IPS DF 6.9 (cell line): ENCODE measurements at regions not wholly inside any gene's neighbourhood (a gene's known extent, or its start where the extent isn't known, plus 50 kb on each side); places are given as distances from the start of the nearest gene placed in this dataset.

Experiments used
- DNase-seq: peaks from one replicate; pipeline ENCODE4 v3.0.0-alpha.2; 2013; ENCODE audit warnings: low read depth, low spot score
- H3K27ac ChIP-seq: one replicate; pipeline ENCODE4 v1.5.1; 2013; ENCODE audit warnings: low read length, control low read depth
- H3K27me3 ChIP-seq: 2 replicates; pipeline ENCODE4 v1.6.1; 2013; ENCODE audit warnings: mild to moderate bottlenecking, low read length; ENCODE audit not compliant: control insufficient read depth, insufficient read depth
- H3K36me3 ChIP-seq: 2 replicates; pipeline ENCODE4 v1.6.1; 2013; ENCODE audit warnings: low read length; ENCODE audit not compliant: control insufficient read depth, insufficient read depth
- H3K4me1 ChIP-seq: 2 replicates; pipeline ENCODE4 v1.6.1; 2013; ENCODE audit warnings: low read length; ENCODE audit not compliant: control insufficient read depth, insufficient read depth
- H3K4me3 ChIP-seq: 2 replicates; pipeline ENCODE4 v1.5.1; 2013; ENCODE audit warnings: mild to moderate bottlenecking, low read length
- H3K9me3 ChIP-seq: 2 replicates; pipeline ENCODE4 v1.6.1; 2013; ENCODE audit warnings: low read length, inconsistent platforms; ENCODE audit not compliant: control insufficient read depth, insufficient read depth
- WGBS: extraction: QIAGEN DNeasy Blood & Tissue Kit; methylation state at CpG from one replicate; pipeline ENCODE4 v1.1.7; 2013; ENCODE audit warnings: mixed read lengths, missing lambda C conversion rate; ENCODE audit not compliant: insufficient read length, insufficient coverage; 5-methylcytosine and 5-hydroxymethylcytosine counted together

DNA sequence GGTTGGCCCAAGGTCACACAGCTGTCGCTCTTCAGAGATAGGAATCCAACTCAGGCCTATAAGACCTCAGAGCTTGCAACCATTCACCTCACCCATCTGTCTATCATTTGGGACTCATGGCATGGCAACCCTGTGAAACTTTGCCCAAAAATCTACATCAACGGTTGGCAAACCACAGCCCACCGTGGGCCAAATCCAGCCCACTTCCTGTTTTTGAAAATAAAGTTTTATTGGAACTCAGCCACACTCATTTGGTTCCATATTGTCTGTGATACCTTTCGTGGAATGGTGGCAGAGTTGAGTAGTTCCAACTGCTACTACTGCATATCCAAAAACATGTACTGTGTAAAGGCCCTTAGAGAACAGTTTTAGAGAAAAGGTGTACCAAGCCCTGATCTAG is 307.8 kb downstream of the MN1 start:
- no CpG with 5 or more reads among the region's 4 CpGs for WGBS
- no peaks in the 10 kb centered on the region for H3K27me3 ChIP-seq
- H3K27ac ChIP-seq, result no peak overlapping the region
- no peaks in the 10 kb centered on the region for H3K4me1 ChIP-seq
- H3K9me3 ChIP-seq, result no peaks in the 10 kb centered on the region
- no peak for DNase-seq
- no peak overlapping the region for H3K4me3 ChIP-seq
- H3K36me3 ChIP-seq, result no peaks in the 10 kb centered on the region

DNA sequence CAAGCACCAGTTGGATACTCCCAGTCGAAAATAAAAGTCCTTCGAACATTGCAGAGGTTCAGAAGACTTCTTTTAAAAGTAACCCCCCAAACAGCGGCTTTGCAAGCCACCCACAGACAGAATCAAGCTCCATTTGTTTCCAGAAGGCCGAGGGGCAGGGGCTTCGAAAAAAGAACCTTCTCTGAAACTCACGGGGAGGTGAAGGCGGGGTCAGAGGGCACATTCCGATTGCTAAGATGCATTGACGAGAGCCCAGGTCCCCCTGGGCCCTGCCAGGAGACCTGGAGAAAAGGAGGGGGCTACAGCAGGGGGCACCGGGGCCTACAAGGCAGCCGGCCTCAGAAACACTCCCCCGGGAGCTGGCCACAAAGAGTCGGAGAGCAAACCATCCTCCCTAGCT is 306.8 kb downstream of the MN1 start:
- no peaks in the 10 kb centered on the region for H3K9me3 ChIP-seq
- no CpG with 5 or more reads among the region's 13 CpGs for WGBS
- no peak overlapping the region for H3K4me3 ChIP-seq
- no peaks in the 10 kb centered on the region for H3K36me3 ChIP-seq
- no peak overlapping the region for H3K27ac ChIP-seq
- H3K27me3 ChIP-seq, result no peaks in the 10 kb centered on the region
- no peak for DNase-seq
- H3K4me1 ChIP-seq, result no peaks in the 10 kb centered on the region

GRCh38 chr22:27495325-27495724 is 306.2 kb downstream of the MN1 start:
- WGBS, result no CpG with 5 or more reads among the region's 8 CpGs
- Histone ChIP-seq H3K36me3 (no peaks in the 10 kb centered on the region), H3K4me3 (no peak overlapping the region), H3K9me3 (no peaks in the 10 kb centered on the region), H3K4me1 (no peaks in the 10 kb centered on the region), H3K27ac (no peak overlapping the region), H3K27me3 (no peaks in the 10 kb centered on the region)
- no peak for DNase-seq

GRCh38 chr22:27499121-27499520 is 302.4 kb downstream of the MN1 start:
- Histone ChIP-seq H3K4me1 (no peaks in the 10 kb centered on the region), H3K9me3 (no peaks in the 10 kb centered on the region), H3K27ac (no peak overlapping the region), H3K36me3 (no peaks in the 10 kb centered on the region), H3K4me3 (no peak overlapping the region), H3K27me3 (no peaks in the 10 kb centered on the region)
- no CpG with 5 or more reads among the region's 13 CpGs for WGBS
- DNase-seq, result no peak

GRCh38 chr22:27501191-27501936 is 300.2 kb downstream of the MN1 start:
- Histone ChIP-seq H3K4me1 (no peaks in the 10 kb centered on the region), H3K4me3 (no peak overlapping the region), H3K27me3 (no peaks in the 10 kb centered on the region), H3K36me3 (no peaks in the 10 kb centered on the region), H3K9me3 (no peaks in the 10 kb centered on the region), H3K27ac (no peak overlapping the region)
- no CpG with 5 or more reads among the region's 9 CpGs for WGBS
- DNase-seq, result no peak

DNA sequence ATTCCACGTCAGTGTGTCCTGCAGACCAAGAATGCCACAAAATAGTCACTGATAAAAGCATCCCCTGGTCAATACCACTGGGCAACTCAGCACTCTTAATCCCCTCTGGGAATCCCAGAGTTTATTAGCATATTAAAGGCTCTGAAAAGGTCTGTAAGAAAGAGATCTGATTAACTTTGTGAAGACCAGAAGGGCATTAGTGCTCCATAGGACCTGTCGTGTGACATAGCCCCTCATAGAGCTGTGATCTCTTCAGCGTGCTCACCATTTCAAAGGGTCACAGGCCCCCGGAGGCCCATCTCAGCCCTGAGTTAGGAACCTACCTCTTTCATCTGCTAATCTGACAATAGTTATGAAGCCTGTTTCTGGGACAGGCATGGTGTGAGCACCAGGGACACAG is 299.2 kb downstream of the MN1 start:
- DNase-seq, result no peak
- WGBS, result no CpG with 5 or more reads among the region's 4 CpGs
- no peaks in the 10 kb centered on the region for H3K4me1 ChIP-seq
- no peaks in the 10 kb centered on the region for H3K27me3 ChIP-seq
- no peaks in the 10 kb centered on the region for H3K9me3 ChIP-seq
- H3K27ac ChIP-seq, result no peak overlapping the region
- H3K36me3 ChIP-seq, result no peaks in the 10 kb centered on the region
- no peak overlapping the region for H3K4me3 ChIP-seq

- Histone ChIP-seq H3K27me3 (no peaks in the 10 kb centered on the region), H3K4me1 (no peaks in the 10 kb centered on the region), H3K4me3 (no peak overlapping the region), H3K27ac (no peak overlapping the region), H3K9me3 (no peaks in the 10 kb centered on the region), H3K36me3 (no peaks in the 10 kb centered on the region)
- no peak for DNase-seq
- no CpG with 5 or more reads among the region's 18 CpGs for WGBS
These were observed 296.9 kb downstream of the MN1 start for GRCh38 chr22:27504360-27505253.

DNA sequence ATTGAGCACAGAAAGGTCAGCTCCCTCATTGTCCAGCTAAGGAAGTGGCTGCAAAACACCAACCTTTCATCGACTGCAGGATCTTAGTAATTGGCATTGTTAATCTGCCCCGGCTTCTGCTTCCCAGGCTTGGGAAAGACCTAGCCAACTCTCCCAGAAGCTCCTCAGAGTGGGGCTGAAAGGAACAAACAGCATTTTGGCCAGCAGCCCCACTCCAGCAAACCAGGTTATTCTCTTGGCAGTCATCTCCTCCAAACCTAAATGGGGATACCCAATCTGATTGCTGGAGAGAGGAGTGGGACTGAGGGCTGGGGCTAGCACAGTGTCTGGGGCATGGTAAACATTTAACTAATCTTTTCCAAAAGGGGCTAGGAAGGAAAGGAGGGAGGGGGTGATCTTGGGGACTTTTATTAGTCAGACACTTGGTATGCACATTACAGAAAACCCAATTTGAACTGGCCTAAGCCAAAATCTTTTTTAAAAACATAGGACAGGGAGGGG is 294.4 kb downstream of the MN1 start:
- DNase-seq, result no peak
- H3K4me3 ChIP-seq, result no peak overlapping the region
- H3K27ac ChIP-seq, result no peak overlapping the region
- no peaks in the 10 kb centered on the region for H3K4me1 ChIP-seq
- no peaks in the 10 kb centered on the region for H3K27me3 ChIP-seq
- no peaks in the 10 kb centered on the region for H3K36me3 ChIP-seq
- no peaks in the 10 kb centered on the region for H3K9me3 ChIP-seq
- no CpG with 5 or more reads among the region's 2 CpGs for WGBS

GRCh38 chr22:27507935-27508526 is 293.5 kb downstream of the MN1 start:
- no CpG with 5 or more reads among the region's 4 CpGs for WGBS
- Histone ChIP-seq H3K27me3 (no peaks in the 10 kb centered on the region), H3K9me3 (no peaks in the 10 kb centered on the region), H3K27ac (no peak overlapping the region), H3K4me1 (no peaks in the 10 kb centered on the region), H3K36me3 (no peaks in the 10 kb centered on the region), H3K4me3 (no peak overlapping the region)
- DNase-seq, result no peak

DNA sequence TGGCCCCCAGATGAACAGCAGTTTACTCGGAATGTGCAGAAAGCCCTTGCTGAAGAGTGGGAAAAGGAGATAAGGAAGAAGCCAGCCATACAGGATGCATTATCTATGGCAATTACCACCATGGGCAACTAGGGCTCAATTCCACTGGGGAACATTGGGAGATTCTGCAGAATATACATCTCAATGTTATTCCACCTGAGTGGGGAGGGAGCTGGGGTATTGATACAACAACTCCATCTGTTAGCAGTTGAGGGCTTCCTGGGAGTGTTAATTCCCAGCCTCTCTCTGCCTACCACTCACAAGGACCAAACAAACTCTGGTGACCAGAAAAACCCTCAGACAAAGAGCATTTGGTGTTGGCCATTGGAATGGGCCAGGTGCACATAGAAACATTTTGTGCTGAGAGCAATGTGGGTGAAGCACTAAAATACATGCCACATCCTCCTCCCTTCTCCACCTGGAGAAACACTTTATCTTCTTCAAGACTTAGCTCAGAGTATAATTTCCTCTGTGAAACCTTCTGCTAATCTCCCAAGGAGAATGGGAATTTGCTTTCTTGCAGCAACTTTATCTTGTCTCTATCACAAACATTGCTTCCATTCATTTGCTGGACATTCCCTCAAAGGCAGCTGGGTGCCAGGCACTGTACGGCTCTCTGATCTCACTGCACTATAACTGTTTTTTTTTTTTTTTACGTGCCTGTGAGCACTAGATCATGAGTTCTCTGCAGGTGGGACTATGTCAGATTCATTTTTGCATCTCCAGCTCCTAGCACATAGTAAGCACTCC is 292.2 kb downstream of the MN1 start:
- Histone ChIP-seq H3K4me1 (no peaks in the 10 kb centered on the region), H3K27ac (no peak overlapping the region), H3K36me3 (no peaks in the 10 kb centered on the region), H3K4me3 (no peak overlapping the region), H3K27me3 (no peaks in the 10 kb centered on the region), H3K9me3 (no peaks in the 10 kb centered on the region)
- DNase-seq, result no peak
- WGBS, result no CpG with 5 or more reads among the region's 3 CpGs
